RKO (cell line): ENCODE measurements at regions not wholly inside any gene's neighbourhood (a gene's known extent, or its start where the extent isn't known, plus 50 kb on each side); places are given as distances from the start of the nearest gene placed in this dataset.

Source experiments
- DNase-seq: peaks from one replicate; pipeline ENCODE4 v3.0.0-alpha.2; 2016; ENCODE audit warnings: low spot score

- no peak for DNase-seq
Measured at GRCh38 chr2:188720811-188721605, 253.2 kb upstream of the COL3A1 start.

DNA sequence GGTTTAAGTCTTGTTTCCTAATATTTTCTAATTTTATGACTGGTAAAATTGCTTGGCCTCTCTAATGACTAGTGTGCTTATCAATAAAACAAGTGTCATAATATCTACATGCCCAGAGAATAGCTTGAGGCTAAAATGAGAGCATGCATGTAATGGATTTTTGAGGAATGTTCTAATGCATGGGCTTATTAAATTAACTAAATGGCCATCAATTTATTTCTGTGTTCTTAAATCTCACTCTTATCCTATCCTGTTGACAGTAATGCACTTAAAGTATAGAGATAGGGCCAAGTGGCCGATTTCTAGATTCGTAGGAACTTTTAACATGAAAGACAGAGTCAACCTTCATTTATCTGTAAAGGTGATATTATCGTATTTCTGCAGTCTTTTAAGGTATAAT, 252.4 kb upstream of the COL3A1 start:
- DNase-seq, result no peak

- no peak for DNase-seq
Measured at GRCh38 chr2:188725746-188726360, 248.3 kb upstream of the COL3A1 start.

- no peak for DNase-seq
Measured at GRCh38 chr2:188726626-188727247, 247.4 kb upstream of the COL3A1 start.

- no peak for DNase-seq
Measured at GRCh38 chr2:188727846-188728245, 246.3 kb upstream of the COL3A1 start.

- DNase-seq, result no peak
Measured at GRCh38 chr2:188734691-188735090, 239.5 kb upstream of the COL3A1 start.

- DNase-seq, result no peak
Measured at GRCh38 chr2:188746727-188747126, 227.4 kb upstream of the COL3A1 start.

- peak; percentile 30 for DNase-seq
Measured at GRCh38 chr2:188751816-188752215, 222.4 kb upstream of the COL3A1 start.

GRCh38 chr2:188752311-188752710, 221.9 kb upstream of the COL3A1 start:
- no peak for DNase-seq

DNA sequence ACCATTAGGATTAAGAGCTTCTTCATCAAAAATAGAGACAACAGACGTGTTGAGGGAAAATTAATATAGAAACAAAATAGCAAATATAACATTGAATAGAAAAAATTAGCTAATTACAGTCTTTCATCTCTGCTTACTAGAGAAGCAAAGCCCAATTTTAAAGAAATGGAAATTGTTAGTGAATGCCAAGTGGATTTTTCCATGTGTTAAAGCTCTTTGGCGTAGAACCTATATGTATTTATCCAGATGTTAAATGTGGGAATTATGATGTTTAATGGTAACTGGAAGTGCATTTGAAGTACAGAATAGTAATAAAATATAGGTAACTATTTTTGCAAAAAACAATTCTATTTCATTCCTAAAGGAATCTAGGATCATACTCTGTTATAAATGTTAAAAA, 212.0 kb upstream of the COL3A1 start:
- DNase-seq, result no peak

GRCh38 chr2:188765522-188766470, 208.4 kb upstream of the COL3A1 start:
- DNase-seq, result peak; percentile 55

- DNase-seq, result no peak
Measured at GRCh38 chr2:188766471-188766856, 207.7 kb upstream of the COL3A1 start.

DNA sequence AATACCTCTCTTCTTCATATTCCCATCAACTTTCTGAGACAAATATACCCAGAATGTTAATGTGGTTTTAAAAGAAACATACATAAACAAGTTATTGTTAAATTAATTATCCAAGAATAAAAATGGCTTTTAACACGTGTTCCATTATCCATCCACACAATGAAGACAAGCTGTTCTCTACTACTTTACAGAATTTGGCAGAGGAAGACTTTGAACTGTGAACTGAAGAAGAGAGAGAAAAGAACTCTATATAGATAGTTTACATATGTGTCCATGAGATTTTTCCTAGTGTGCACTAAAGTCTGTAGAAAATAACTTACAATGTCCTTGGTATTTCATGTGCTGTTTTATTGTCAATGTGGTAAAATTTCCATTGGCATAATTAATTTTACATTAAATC, 207.0 kb upstream of the COL3A1 start:
- no peak for DNase-seq

DNA sequence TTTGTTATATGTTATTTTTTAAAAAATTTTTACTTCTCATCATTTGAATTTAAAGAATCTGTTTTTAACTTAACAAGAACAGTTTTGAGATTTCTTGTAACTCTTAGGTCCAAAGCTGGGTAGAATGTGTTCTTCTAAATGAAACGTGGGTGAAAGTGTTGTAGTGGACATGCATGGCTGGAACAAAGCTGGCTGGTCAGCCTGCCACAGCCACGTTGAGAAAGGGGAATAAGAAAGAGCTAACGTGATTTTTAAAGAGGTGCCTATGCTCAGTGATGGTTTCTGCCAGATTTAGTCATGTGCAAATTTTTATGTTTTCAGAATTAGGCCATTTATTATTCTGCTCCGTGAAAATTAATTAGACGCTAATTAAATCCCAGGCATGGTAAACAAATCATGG, 203.9 kb upstream of the COL3A1 start:
- no peak for DNase-seq

GRCh38 chr2:188773075-188773474, 201.1 kb upstream of the COL3A1 start:
- no peak for DNase-seq

- DNase-seq, result no peak
Measured at GRCh38 chr2:188776634-188777033, 197.5 kb upstream of the COL3A1 start.

GRCh38 chr2:188784269-188784762, 189.9 kb upstream of the COL3A1 start:
- DNase-seq, result no peak

DNA sequence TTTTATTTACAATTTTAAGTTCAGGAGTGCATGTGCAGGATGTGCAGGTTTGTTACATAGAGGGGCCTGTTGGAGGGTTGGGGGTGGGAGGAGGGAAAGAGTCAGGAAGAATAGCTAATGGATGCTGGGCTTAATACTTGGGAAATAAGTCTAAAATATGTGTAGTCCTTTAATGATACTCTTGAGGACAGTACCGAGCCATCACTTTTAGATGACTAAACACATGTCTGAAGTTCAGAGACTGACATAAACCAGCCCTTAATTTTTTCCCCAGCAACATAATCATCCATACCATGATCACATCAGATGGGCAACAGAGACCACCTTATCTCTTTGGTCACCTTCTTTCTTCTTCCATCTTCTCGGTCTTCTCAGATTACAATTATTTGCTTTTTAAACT, 189.1 kb upstream of the COL3A1 start:
- DNase-seq, result no peak

DNA sequence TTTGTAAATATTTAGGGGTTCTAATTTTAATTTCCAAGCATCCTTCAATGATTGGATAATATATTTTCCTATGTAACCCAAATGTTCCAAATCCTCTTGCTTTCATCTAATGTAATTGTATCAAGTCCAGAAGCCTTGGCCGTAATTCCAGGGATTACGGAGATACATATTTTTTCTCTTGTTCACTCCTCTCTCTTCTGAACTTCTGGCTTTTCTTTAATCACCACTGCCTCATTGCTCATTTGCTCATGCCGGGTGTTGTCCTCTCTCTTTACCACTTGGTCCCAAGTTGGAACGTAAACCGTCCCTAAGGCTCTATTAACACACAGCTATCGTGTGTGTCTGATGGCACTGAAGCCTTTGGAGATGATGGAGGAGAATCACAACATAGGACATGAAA, 188.7 kb upstream of the COL3A1 start:
- no peak for DNase-seq

- DNase-seq, result no peak
Measured at GRCh38 chr2:188786368-188786841, 187.8 kb upstream of the COL3A1 start.

DNA sequence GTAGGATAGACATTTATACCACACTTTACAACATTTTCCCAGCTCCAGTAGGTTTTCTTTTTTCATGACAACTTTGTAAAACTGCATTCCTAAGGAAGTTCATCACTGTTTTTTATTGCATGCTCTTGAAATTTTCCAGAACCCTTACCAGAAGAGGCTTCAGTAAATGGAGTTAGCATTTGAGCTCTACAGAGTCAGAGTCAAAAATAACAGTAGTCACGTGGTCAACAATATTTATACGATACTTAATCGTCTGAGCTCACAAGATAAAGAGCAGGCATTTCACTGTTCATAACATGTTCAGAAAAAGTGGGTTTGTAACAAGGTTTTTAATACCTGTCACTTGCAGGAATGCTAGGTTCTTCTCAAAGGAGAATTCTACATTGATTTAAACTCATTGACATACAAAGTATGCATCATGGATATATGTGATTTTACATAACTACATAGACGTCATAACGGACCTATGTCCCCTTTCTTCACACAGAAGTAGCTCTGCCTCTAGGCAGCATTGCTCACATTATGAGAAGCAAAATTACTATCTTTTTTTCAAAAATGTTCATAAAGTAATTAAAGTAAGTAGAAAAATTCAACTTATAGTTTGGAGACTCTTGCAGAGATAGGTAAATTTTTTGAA, 187.0 kb upstream of the COL3A1 start:
- DNase-seq, result no peak
